Esophagus muscularis mucosa (tissue), 4 donors: ENCODE measurements at regions not wholly inside any gene's neighbourhood (a gene's known extent, or its start where the extent isn't known, plus 50 kb on each side); places are given as distances from the start of the nearest gene placed in this dataset.

Experiments used
- DNase-seq: peaks from one replicate; pipeline ENCODE4 v3.0.0-alpha.2; 2017; ENCODE audit errors: extremely low spot score
- H3K27ac ChIP-seq, 4 donors: fragments of 200-600 bp; sonication (generic); replicated peaks in 1 of 4; 1 replicate in 3 of 4; 2 replicates in 1 of 4; pipeline ENCODE4 v1.5.1; 2016 to 2019; ENCODE audit warnings: mild to moderate bottlenecking in 1 of 4
- H3K27me3 ChIP-seq, 4 donors: fragments of 200-600 bp; sonication (generic); one replicate each; pipeline versions ENCODE4 v1.5.1 to v1.6.0; 2016 to 2019
- H3K36me3 ChIP-seq, 4 donors: fragments of 200-600 bp; sonication (generic); one replicate each; pipeline ENCODE4 v1.5.1; 2016 to 2019
- H3K4me1 ChIP-seq, 4 donors: fragments of 200-600 bp; sonication (generic); one replicate each; pipeline ENCODE4 v1.5.1; 2016 to 2019
- H3K4me3 ChIP-seq, 4 donors: fragments of 200-600 bp; sonication (generic); 1 replicate in 2 of 4; 2 replicates in 2 of 4; pipeline ENCODE4 v1.5.1; 2016 to 2019; ENCODE audit warnings: mild to moderate bottlenecking in 4 of 4, moderate library complexity in 1 of 4
- H3K9me3 ChIP-seq, 4 donors: fragments of 200-600 bp; sonication (generic); 1 replicate in 3 of 4; 2 replicates in 1 of 4; pipeline ENCODE4 v1.5.1; 2016 to 2019
- EP300 ChIP-seq: sonication (generic); formaldehyde crosslinking; IDR thresholded peaks from one replicate; pipeline ENCODE4 v1.6.1; 2017; ENCODE audit warnings: antibody characterized with exemption
- POLR2A ChIP-seq: fragments of 450-650 bp; IDR thresholded peaks from one replicate; pipeline ENCODE4 v1.6.1; 2017; ENCODE audit warnings: antibody characterized with exemption, moderate library complexity, mild to moderate bottlenecking, low read depth
- POLR2AphosphoS5 ChIP-seq, 2 donors: sonication (generic); formaldehyde crosslinking; IDR thresholded peaks; one replicate each; pipeline ENCODE4 v1.6.1; 2017; ENCODE audit warnings: antibody characterized with exemption in 2 of 2
- whole genome bisulfite sequencing: methylation state at CpG from one replicate; pipeline ENCODE4 v1.1.5; 2018; 5-methylcytosine and 5-hydroxymethylcytosine counted together
- intact Hi-C: fragments of 100-400 bp; cut with DNase I; formaldehyde crosslinking; loops from one replicate; pipeline ENCODE4 v1.15.1; 2023
- TF ChIP-seq, protein P1 (sequence below), 3 experiments: fragments of 200-600 bp in 2 of 3; fragments of 450-650 bp in 1 of 3; sonication (generic) in 2 of 3; IDR thresholded peaks; one replicate each; pipeline ENCODE4 v1.5.1; 2017 to 2019; ENCODE audit warnings: antibody characterized with exemption in 3 of 3, mild to moderate bottlenecking in 2 of 3, moderate library complexity in 1 of 3

DNA sequence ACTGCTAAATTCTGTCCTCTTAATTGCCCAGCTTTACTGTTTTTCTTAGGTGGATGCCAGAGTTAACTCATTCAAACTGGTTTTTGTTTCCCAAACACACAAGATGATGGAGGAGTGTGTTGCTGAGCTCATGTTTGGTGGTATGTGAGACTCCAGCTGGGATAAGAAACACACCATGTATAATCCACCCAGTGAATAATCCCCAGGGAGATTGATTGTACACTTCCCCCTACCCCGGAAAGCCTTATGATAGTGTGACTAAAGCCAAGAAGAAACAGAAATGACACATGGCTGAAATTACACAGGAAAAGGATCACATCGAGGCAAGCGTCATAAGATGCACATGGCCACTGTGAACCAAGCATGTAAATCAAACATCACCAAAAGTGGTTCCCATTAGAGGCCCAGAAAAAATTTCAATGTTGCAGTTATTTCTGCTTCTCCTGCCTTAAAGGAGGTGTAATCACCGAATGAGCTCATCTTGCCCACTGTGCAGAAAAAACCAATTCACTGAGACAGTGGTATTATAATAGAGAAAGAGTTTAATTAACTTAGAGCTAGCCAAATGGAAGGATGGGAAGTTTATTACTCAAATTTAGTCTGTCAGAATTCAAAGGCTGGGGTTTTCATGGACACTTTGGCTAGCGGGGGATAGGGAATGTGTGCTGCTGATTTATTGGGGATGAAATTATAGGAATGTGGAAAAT, 56.7 kb upstream of the MAGI1 start:
- WGBS = 80% methylated on average over 5 of the region's 5 CpGs
- no peaks in the 10 kb centered on the region for H3K36me3 ChIP-seq
- intact Hi-C loops = no loop called here
- H3K4me1 ChIP-seq = no peaks in the 10 kb centered on the region
- no peak overlapping the region for H3K4me3 ChIP-seq
- peaks cover 0 to 8% (median 0%) of the 10 kb centered on the region in 4 donors for H3K9me3 ChIP-seq
- no peak for DNase-seq
- no peaks in the 10 kb centered on the region for H3K27me3 ChIP-seq
- TF ChIP-seq POLR2A = no peak
- TF ChIP-seq, protein P1, sequence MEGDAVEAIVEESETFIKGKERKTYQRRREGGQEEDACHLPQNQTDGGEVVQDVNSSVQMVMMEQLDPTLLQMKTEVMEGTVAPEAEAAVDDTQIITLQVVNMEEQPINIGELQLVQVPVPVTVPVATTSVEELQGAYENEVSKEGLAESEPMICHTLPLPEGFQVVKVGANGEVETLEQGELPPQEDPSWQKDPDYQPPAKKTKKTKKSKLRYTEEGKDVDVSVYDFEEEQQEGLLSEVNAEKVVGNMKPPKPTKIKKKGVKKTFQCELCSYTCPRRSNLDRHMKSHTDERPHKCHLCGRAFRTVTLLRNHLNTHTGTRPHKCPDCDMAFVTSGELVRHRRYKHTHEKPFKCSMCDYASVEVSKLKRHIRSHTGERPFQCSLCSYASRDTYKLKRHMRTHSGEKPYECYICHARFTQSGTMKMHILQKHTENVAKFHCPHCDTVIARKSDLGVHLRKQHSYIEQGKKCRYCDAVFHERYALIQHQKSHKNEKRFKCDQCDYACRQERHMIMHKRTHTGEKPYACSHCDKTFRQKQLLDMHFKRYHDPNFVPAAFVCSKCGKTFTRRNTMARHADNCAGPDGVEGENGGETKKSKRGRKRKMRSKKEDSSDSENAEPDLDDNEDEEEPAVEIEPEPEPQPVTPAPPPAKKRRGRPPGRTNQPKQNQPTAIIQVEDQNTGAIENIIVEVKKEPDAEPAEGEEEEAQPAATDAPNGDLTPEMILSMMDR (IDR thresholded peaks at IDR 0.05) = no peak
- H3K27ac ChIP-seq = no peak overlapping the region

DNA sequence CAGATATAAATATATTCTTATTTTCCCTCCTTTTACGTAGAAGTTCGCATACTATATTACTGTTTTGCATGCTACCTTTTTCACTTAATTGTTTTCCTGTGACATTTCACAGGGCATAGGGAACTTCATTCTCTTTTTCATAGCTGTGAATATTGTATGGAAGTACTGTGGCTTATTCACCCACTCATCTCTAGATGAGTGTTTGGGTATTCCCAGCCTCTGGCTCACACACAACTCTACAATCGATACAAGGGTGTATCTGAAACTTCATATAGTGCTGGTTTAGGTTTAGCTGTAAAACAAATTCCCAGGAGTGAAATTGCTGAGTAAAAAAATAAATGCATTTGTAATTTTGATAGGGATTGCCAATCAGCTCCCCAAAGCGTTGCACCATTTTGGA, 55.3 kb upstream of the MAGI1 start:
- TF ChIP-seq POLR2A (no peak), POLR2AphosphoS5 (IDR thresholded peaks at IDR 0.05) (no peak), EP300 (no peak)
- TF ChIP-seq, protein P1 (IDR thresholded peaks at IDR 0.05) = no peak
- 97% methylated on average over 4 of the region's 4 CpGs for WGBS

DNA sequence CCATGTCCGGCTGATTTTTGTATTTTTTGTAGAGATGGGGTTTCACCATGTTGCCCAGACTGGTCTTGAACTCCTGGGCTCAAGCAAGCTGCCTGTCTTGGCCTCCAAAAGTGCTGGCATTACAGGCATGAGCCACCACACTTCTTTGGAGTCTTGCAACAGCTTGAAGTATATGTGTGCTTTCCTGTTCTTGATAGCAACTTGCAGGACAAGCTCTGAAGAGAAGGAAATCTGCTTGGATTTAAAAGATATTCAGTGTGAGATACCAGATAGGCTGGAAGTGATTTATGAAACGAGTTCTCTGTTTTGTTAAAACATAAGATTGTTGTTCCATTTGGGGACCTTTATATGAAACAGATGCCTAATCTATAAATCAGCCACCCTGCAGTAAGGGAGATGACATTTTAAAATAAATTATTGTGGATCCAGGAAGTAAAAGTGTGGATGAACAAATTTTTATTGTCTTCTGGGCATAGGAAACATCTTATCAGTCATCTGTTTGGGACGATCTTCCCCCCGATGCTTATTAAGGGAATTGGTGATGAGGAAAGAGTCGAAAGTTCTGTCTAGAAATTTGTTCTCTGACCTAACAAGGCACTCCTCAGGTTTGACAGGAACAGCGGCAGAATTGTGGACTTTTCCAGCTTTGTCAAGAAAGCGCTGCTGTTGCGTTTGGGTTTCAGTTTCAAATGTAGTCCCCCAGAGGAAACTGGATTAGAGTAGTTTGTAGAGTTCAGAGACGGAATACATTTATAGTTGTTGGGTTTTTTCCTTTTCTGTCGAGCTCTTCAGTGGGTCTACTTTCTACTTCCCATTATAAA, 53.7 kb upstream of the MAGI1 start:
- DNase-seq = no peak
- Histone ChIP-seq H3K9me3 (peaks cover 0 to 8% (median 0%) of the 10 kb centered on the region in 4 donors), H3K27ac (no peak overlapping the region), H3K4me3 (no peak overlapping the region), H3K27me3 (no peaks in the 10 kb centered on the region), H3K36me3 (no peaks in the 10 kb centered on the region), H3K4me1 (no peaks in the 10 kb centered on the region)
- intact Hi-C loops = no loop called here
- 66% methylated on average over 10 of the region's 10 CpGs for WGBS
- TF ChIP-seq POLR2AphosphoS5 (IDR thresholded peaks at IDR 0.05) = no peak
- TF ChIP-seq EP300 = no peak
- TF ChIP-seq POLR2A = no peak
- TF ChIP-seq, protein P1 (IDR thresholded peaks at IDR 0.05) = no peak

More for the DNA sequence above, 55.3 kb upstream of the MAGI1 start:
- Histone ChIP-seq H3K4me3 (no peak overlapping the region), H3K27ac (no peak overlapping the region), H3K4me1 (no peaks in the 10 kb centered on the region), H3K36me3 (no peaks in the 10 kb centered on the region), H3K27me3 (no peaks in the 10 kb centered on the region), H3K9me3 (peaks cover 0 to 8% (median 0%) of the 10 kb centered on the region in 4 donors)
- intact Hi-C loops = no loop called here
- no peak for DNase-seq
